Astrocyte (in vitro differentiated cells and primary cell): ENCODE measurements at regions not wholly inside any gene's neighbourhood (a gene's known extent, or its start where the extent isn't known, plus 50 kb on each side); places are given as distances from the start of the nearest gene placed in this dataset.

ENCODE experiments used
- EZH2 ChIP-seq: IDR thresholded peaks from 2 replicates; pipeline ENCODE4 v1.6.1; 2012; ENCODE audit warnings: mild to moderate bottlenecking, low read length, inconsistent platforms; ENCODE audit not compliant: insufficient read depth
- TF ChIP-seq, protein P1 (sequence below): IDR thresholded peaks from 2 replicates; pipeline ENCODE4 v1.5.1; 2011; ENCODE audit warnings: low read depth, mild to moderate bottlenecking, inconsistent platforms, low read length, moderate library complexity; ENCODE audit not compliant: insufficient read depth

DNA sequence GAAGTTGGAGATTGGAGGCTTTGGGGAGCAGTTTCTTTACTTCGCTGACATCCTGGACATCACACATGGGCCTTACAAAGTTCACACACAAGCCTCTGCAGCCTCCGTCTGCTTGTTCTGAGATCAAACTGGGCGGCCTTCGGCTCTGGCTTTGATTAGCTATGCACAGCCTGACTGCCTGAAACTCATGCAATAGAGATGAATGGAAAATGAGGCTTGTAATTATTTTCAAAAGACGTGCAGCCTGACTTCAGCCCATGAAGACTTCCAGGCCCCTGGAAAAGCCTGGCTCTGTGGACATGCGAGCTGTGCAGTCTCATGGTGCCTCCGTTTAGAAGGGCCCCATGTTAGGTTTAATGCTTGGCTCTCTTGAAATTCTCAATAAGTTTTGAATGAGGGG is 480.5 kb upstream of the SULF2 start:
- TF ChIP-seq, protein P1, sequence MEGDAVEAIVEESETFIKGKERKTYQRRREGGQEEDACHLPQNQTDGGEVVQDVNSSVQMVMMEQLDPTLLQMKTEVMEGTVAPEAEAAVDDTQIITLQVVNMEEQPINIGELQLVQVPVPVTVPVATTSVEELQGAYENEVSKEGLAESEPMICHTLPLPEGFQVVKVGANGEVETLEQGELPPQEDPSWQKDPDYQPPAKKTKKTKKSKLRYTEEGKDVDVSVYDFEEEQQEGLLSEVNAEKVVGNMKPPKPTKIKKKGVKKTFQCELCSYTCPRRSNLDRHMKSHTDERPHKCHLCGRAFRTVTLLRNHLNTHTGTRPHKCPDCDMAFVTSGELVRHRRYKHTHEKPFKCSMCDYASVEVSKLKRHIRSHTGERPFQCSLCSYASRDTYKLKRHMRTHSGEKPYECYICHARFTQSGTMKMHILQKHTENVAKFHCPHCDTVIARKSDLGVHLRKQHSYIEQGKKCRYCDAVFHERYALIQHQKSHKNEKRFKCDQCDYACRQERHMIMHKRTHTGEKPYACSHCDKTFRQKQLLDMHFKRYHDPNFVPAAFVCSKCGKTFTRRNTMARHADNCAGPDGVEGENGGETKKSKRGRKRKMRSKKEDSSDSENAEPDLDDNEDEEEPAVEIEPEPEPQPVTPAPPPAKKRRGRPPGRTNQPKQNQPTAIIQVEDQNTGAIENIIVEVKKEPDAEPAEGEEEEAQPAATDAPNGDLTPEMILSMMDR: no peak
- TF ChIP-seq EZH2: no peak
